ENCODE measurements at regions not wholly inside any gene's neighbourhood (a gene's known extent, or its start where the extent isn't known, plus 50 kb on each side); places are given as distances from the start of the nearest gene placed in this dataset.

GRCh38 chr2:15729001-15729400 lies 137.3 kb downstream of the DDX1 start:
- peaks cover 0 to 28% (median 0%) of the 10 kb centered on the region in 4 donors for H3K27me3 ChIP-seq
- whole genome bisulfite sequencing, 2 donors = 68 to 89% methylated on average over 4 of the region's 7 CpGs
- peaks cover 0 to 42% (median 23%) of the 10 kb centered on the region in 3 donors for H3K4me1 ChIP-seq
- H3K9me3 ChIP-seq = no peaks in the 10 kb centered on the region
- DNase-seq = no peak
- intact Hi-C loops (cut with DNase I) = no loop called here
- no peak overlapping the region for H3K4me3 ChIP-seq
- no peaks in the 10 kb centered on the region for H3K36me3 ChIP-seq
- H3K27ac ChIP-seq = no peak overlapping the region
- TF ChIP-seq CTCF (IDR thresholded peaks at IDR 0.05) (no peak), POLR2A (IDR thresholded peaks at IDR 0.05) (no peak)

- peaks cover 0 to 31% (median 0%) of the 10 kb centered on the region in 4 donors for H3K27me3 ChIP-seq
- H3K4me1 ChIP-seq = peaks cover 0 to 52% (median 28%) of the 10 kb centered on the region in 3 donors
- WGBS, 2 donors = 55 to 69% methylated on average over 8 to 10 of the region's 10 CpGs
- no peak overlapping the region for H3K27ac ChIP-seq
- intact Hi-C loops (cut with DNase I) = no loop called here
- DNase-seq = no peak
- no peaks in the 10 kb centered on the region for H3K9me3 ChIP-seq
- no peak overlapping the region for H3K4me3 ChIP-seq
- TF ChIP-seq CTCF (IDR thresholded peaks at IDR 0.05) (no peak), POLR2A (IDR thresholded peaks at IDR 0.05) (no peak)
- no peaks in the 10 kb centered on the region for H3K36me3 ChIP-seq
Measured at GRCh38 chr2:15729709-15730544, 138.3 kb downstream of the DDX1 start.

DNA sequence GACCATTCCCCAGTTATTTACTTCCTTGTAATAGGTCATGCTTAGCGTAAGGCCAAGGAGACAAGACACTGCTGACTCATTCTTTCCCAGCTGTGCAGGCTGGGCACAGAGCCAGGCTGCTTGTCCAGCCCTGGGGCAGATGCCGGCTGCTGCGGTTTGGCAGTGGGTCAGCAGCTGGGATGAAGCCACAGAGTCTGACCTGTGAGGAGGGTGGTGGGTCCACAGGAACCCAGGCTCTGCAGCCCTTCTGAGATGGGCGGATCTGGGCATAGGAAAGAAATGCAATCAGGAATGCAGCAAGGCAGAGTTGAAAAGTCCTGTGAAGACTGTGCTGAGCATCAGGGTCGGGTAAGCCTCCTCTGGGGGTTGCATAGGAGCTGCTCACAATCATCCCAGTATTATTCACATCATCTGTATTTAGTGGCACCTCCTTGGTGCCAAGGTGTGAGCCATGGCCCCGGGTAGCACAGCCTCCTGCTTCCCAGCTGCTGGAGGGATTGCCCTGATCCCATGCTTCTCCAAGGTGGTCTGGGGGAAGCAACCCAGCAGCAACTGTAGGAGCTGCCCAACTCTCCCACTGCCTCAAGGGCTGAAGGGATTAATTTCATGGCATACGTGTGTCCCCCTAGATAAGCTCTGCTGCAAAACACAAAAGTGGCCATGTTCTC lies 139.0 kb downstream of the DDX1 start:
- peaks cover 0 to 31% (median 0%) of the 10 kb centered on the region in 4 donors for H3K27me3 ChIP-seq
- intact Hi-C loops (cut with DNase I) = no loop called here
- DNase-seq = peak; percentile 30
- H3K27ac ChIP-seq = no peak overlapping the region
- TF ChIP-seq CTCF (IDR thresholded peaks at IDR 0.05) = no peak
- no peak for TF ChIP-seq POLR2A (IDR thresholded peaks at IDR 0.05)
- H3K4me3 ChIP-seq = no peak overlapping the region
- H3K4me1 ChIP-seq = peaks cover 0 to 54% (median 28%) of the 10 kb centered on the region in 3 donors
- H3K9me3 ChIP-seq = no peaks in the 10 kb centered on the region
- WGBS, 2 donors = 23 to 50% methylated on average over 1 to 7 of the region's 7 CpGs
- no peaks in the 10 kb centered on the region for H3K36me3 ChIP-seq

DNA sequence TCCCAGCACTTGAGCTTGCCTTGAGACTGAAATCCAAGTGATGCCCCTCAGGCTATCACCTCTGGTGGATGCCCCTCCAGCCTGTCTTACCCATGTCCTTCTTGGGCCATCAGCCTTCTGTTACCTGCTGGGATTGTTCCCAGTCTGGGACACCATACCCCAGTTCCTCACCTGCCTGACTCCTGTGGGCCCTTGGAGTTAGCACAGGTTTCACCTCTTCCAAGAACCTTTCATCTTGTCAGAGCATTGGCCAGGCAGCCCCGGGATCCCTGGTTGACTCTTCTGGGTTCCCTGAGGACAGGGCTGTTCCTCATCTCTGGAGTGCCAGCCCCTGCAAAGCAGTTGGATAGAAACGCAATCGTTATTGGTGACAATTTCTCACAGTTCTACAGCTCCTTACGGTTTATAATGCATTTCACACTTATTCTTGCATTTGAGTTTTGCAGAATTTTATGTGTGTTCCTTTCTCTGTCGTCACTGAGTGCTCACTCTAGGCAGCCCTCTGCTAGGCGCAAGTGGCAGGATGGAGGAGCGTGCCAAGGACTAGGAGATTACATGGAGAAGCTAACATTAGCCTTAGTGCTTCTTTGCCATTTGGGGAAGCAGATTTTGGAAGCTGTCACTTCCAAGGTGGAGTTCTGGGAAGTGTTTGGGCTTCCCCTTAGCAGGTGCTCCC lies 139.7 kb downstream of the DDX1 start:
- intact Hi-C loops (cut with DNase I) = no loop called here
- no peak overlapping the region for H3K27ac ChIP-seq
- TF ChIP-seq CTCF (IDR thresholded peaks at IDR 0.05) (no peak), POLR2A (IDR thresholded peaks at IDR 0.05) (no peak)
- H3K9me3 ChIP-seq = no peaks in the 10 kb centered on the region
- no peak overlapping the region for H3K4me3 ChIP-seq
- peaks cover 0 to 54% (median 28%) of the 10 kb centered on the region in 3 donors for H3K4me1 ChIP-seq
- DNase-seq = no peak
- no peaks in the 10 kb centered on the region for H3K36me3 ChIP-seq
- peaks cover 0 to 31% (median 0%) of the 10 kb centered on the region in 4 donors for H3K27me3 ChIP-seq
- WGBS, 2 donors = 74 to 81% methylated on average over 7 of the region's 7 CpGs

- H3K4me3 ChIP-seq = no peak overlapping the region
- H3K4me1 ChIP-seq = peaks cover 0 to 54% (median 28%) of the 10 kb centered on the region in 3 donors
- H3K9me3 ChIP-seq = no peaks in the 10 kb centered on the region
- no peak overlapping the region for H3K27ac ChIP-seq
- peaks cover 0 to 31% (median 0%) of the 10 kb centered on the region in 4 donors for H3K27me3 ChIP-seq
- no peak for TF ChIP-seq POLR2A (IDR thresholded peaks at IDR 0.05)
- no peak for TF ChIP-seq CTCF (IDR thresholded peaks at IDR 0.05)
- intact Hi-C loops (cut with DNase I) = no loop called here
- 92 to 93% methylated on average over 1 of the region's 1 CpG for WGBS, 2 donors
- no peaks in the 10 kb centered on the region for H3K36me3 ChIP-seq
- no peak for DNase-seq
Measured at GRCh38 chr2:15731889-15732271, 140.2 kb downstream of the DDX1 start.
